Fibroblast of skin of scalp (primary cell): ENCODE measurements at regions not wholly inside any gene's neighbourhood (a gene's known extent, or its start where the extent isn't known, plus 50 kb on each side); places are given as distances from the start of the nearest gene placed in this dataset.
A peak's percentile ranks its signal among the peaks of the same experiment; 100 is the strongest.
"Not testable (repeated sequence)": the region's sequence is repeated elsewhere in the genome, so short reads cannot be mapped to it uniquely, and the experiment has no call there.

Source experiments
- DNase-seq: peaks from one replicate; pipeline ENCODE4 v3.0.0-alpha.2; 2013

- DNase-seq, result no peak
These were observed 144.0 kb upstream of the GRK3 start for GRCh38 chr22:25420471-25420924.

- no peak for DNase-seq
These were observed 143.3 kb upstream of the GRK3 start for GRCh38 chr22:25420925-25421904.

DNA sequence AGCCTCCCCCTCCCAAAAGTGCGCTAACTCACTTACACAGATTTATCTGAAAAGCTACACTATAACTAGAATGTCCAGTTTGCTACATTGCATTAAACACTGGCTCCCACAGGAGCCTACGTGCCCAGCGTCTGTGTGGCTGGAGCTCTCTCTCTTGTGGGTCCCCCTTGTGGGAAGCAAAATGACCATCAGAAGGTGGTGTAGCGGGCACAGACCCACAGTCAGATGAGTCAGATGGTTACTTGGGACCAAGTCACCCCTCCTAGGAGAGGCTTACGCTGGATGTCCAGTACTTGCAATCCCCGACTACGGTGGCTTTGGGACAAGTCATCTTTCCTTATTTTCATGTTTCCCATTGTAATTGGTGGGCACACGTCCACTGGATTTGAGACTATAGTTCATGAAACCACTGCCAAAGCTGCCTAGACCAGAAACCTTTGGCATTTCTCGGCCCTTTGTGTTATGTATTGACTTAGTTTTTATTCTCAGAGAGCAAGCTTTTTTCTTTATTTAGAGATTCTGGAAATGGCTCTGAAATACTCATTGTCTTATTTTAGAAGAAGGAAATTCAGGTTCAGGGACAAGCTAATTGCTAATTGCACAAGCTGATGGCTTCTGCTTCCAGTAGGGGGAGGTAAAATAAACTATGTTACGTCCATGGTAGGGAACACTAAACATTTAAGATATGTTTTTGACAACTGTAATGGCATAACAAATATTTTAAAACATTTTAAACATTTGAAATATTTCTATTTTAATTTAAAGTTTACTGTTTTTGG is 137.8 kb upstream of the GRK3 start:
- DNase-seq, result not testable (repeated sequence)

GRCh38 chr22:25431637-25432342 is 132.7 kb upstream of the GRK3 start:
- DNase-seq, result not testable (repeated sequence)

DNA sequence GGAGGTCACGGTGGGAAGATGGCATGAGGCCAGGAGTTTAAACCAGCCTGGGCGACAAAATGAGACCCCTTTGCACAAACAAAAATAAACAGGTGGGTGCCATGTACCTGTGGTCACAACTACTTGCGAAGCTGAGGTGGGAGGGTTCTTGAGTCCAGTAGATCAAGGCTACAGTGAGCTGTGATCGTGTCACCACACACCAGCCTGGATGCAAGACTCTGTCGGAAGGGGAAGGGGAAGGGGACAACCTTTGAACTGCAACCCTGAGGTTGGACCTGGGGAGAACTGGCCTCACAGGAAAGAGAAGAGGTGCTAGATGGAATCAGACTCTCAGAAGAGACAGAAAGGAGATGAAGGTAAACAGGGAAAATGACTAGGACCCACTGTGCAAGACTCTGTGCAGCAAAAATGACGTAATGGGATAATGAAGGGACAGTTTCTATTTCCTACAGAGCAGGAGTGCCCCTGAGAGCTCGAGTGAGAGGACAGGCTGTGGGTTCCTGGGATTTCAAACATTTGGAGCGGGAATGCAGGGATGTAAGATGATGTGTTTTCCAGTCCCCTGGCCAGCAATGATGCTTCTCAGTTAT is 131.0 kb upstream of the GRK3 start:
- DNase-seq, result not testable (repeated sequence)

- no peak for DNase-seq
These were observed 126.9 kb upstream of the GRK3 start for GRCh38 chr22:25437414-25438160.

DNA sequence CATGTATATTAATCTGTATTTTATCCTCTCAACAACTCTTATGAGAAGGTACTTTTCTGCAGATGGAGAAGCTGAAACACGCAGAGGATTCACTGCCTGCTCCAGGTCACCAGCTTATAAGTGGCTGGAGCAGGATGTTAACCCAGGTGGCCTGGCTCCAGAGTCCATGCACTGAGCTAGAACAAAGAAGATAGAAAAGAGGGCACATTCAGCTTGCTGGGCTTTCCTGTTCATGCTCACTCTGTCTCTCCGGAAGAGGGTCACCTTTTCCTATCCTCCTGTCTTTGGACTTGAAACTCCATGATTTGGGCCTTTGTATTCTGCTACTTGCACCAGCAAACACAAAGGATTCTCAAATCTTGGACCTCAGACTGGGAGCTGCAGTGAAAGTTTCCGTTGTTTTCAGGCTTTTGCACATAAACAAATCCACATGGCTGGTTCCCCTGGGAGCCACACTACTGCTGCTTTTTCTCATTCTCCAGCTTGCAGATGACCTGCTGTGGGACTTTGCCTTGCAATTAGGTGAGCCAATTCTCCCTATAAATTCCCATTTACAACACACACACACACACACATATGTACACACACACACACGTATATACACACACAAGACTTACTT is 117.3 kb upstream of the GRK3 start:
- no peak for DNase-seq

GRCh38 chr22:25447686-25448434 is 116.6 kb upstream of the GRK3 start:
- DNase-seq, result peak; percentile 87

DNA sequence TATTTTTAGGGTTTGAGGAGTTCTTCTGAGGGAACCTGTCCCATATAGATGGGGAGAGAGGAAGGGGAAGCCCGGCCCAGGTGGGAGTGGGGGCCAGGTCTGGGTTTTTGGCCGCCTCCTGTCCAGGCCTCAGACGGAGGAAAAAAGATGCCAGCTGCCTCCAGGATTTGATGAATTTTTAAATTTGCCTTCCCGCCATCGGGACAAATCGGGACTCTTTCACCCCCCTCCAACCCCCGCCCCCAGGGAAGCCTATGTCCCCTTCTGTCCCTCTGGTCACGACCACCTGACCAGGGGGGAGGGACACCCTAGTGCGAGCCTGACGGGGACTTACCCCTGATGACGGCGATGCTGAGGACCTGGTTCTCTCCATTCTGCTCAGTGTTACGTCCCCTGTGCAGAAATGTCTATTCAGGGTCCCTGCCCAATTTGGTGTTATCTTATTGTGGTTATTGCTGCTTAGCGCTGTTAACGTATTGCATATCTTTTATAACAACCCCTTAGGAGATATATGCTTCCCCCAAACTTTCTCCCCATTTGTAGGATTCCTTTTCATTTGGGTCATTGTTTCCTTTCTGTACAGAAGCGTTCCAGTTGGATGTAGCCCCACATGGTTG is 115.9 kb upstream of the GRK3 start:
- DNase-seq, result peak; percentile 29

- no peak for DNase-seq
These were observed 114.6 kb upstream of the GRK3 start for GRCh38 chr22:25449781-25450317.

DNA sequence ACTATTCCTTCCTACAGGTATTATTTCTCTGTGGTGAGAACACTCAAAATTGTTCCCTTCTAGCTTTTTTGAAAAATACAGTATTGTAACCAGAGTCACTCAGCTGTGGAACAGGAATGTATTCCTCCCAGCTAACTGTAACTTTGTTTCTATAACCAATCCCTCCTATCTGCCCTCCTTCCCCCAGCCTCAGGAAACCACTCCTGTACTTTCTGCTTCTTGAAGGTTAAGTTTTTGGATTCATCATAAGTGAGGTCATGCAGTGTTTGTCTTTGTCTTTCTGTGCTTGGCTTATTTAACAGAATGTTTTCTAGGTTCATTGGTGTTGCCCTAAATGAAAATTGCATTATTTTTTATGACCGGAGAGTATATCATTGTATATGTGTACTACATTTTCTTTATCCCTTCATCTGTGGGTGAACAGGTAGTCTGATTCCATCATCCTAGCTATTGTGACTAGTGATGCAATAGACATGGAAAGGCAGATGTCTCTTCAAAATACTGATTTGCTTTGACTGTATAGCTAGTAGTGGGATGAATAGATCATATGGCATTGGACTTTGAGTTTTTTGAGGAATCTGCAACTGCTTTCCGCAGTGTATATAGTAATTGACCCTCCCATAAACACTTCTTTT is 112.9 kb upstream of the GRK3 start:
- no peak for DNase-seq

DNA sequence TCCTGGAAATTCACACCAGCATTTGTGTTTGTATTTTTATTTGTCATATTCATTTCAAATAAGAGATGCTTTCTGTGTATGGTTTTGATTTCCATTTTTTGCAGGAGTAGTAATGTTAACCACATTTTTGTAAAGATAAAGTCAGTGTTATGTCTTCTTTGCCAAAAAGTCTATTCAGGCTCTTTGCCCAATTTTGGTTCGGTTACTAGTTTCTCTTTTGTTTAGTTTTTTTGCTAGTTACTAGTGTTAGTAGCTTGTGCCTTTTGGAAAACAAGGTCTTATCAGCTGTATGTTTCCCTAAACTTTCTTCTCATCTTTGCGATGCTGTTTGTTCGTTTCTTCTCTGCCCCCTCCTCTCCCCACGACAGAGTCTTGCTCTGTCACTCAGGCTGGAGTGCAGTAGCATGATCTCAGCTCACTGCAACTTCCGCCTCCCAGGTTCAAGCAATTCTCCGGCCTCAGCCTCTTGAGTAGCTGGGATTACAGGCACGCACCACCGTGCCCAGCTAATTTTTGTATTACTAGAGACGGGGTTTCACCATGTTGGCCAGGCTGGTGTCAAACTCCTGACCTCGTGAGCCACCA is 112.3 kb upstream of the GRK3 start:
- peak; percentile 11 for DNase-seq

DNA sequence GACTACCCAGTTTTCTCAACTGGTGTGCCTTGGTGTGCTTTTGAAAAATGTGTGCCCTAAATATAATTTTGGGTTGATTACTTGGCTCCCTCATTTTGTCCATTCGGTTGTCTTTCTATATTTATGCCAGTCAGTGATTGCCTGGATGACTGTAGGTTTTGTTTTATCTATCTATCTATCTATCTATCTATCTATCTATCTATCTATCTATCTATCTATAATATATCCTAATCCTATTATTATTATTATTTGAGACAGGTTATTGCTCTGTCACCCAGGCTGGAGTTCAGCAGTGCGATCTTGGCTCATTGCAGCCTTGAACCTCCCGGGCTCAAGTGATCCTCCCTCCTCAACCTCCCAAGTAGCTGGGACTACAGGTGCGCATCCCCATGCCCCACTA is 111.4 kb upstream of the GRK3 start:
- DNase-seq, result no peak

GRCh38 chr22:25453557-25453956 is 110.9 kb upstream of the GRK3 start:
- DNase-seq, result no peak

DNA sequence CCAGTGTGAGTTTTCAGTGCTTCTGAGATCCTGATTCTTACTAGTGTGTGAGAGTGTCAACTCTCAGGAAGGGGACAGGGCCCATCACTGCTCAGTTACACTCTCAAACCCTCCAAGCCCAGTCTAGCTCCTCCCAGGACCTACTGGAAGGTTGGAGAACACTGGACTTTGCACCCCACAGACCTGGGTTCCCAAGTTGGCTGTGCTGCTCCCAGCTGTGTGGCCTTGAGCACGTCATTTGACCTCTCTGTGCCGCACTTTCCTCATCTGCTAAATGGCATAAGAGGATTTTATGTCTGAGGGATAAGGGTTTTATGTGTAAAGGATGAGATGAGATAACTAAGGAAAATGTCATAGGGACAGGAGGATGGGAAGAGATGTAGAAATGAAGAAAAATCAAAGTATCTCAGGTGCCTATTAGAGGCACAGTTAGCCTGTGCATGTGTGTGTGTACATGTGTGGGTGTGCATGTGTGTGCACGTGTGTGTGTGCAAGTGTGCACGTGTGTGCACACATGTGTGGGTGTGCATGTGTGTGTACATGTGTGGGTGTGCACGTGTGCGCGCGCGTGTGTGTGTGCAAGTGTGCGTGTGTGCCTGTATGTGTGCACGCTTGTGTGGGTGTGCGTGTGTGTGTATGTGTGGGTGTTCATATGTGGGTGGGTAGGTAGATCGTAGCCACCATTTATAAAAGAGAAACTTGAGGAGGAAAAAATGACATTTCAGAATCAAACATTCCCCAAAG is 108.0 kb upstream of the GRK3 start:
- DNase-seq, result not testable (repeated sequence)

- not testable (repeated sequence) for DNase-seq
These were observed 105.8 kb upstream of the GRK3 start for GRCh38 chr22:25458631-25459030.

GRCh38 chr22:25460682-25461081 is 103.8 kb upstream of the GRK3 start:
- DNase-seq, result not testable (repeated sequence)

- DNase-seq, result no peak
These were observed 103.2 kb upstream of the GRK3 start for GRCh38 chr22:25461301-25461700.
